Testis (tissue), 2 donors: ENCODE measurements at regions not wholly inside any gene's neighbourhood (a gene's known extent, or its start where the extent isn't known, plus 50 kb on each side); places are given as distances from the start of the nearest gene placed in this dataset.

Experiments used
- CTCF ChIP-seq, 3 experiments: fragments of 450-650 bp in 2 of 3; fragments of 200-600 bp in 1 of 3; sonication (generic) in 1 of 3; IDR thresholded peaks; one replicate each; pipeline ENCODE4 v1.5.1; 2016 to 2019; ENCODE audit warnings: antibody characterized with exemption in 3 of 3, mild to moderate bottlenecking in 2 of 3, moderate library complexity in 1 of 3
- POLR2A ChIP-seq: fragments of 450-650 bp; IDR thresholded peaks from one replicate; pipeline ENCODE4 v1.6.1; 2017; ENCODE audit warnings: antibody characterized with exemption, mild to moderate bottlenecking, moderate library complexity

GRCh38 chr9:126150411-126151030, 176.1 kb upstream of the MVB12B start:
- TF ChIP-seq CTCF (IDR thresholded peaks at IDR 0.05): no peak
- TF ChIP-seq POLR2A: no peak
